Karpas-422 (cell line): ENCODE measurements at regions not wholly inside any gene's neighbourhood (a gene's known extent, or its start where the extent isn't known, plus 50 kb on each side); places are given as distances from the start of the nearest gene placed in this dataset.

ENCODE experiments used
- DNase-seq: peaks from one replicate; pipeline ENCODE4 v3.0.0-alpha.2; 2015
- H2AFZ ChIP-seq: fragments of 200-600 bp; sonication (generic); 2 replicates; pipeline ENCODE4 v1.6.1; 2014; ENCODE audit warnings: antibody characterized with exemption, low read length, mixed read lengths
- H3K27ac ChIP-seq: fragments of 200-600 bp; sonication (generic); 2 replicates; pipeline ENCODE4 v1.5.1; 2014; ENCODE audit warnings: mild to moderate bottlenecking, low read length, moderate library complexity
- H3K27me3 ChIP-seq: fragments of 200-600 bp; sonication (generic); 2 replicates; pipeline ENCODE4 v1.6.1; 2014; ENCODE audit warnings: low read length, mixed read lengths
- H3K36me3 ChIP-seq: fragments of 200-600 bp; sonication (generic); 2 replicates; pipeline ENCODE4 v1.6.1; 2014; ENCODE audit warnings: low read length, mixed read lengths; ENCODE audit not compliant: insufficient read depth
- H3K4me1 ChIP-seq: fragments of 200-600 bp; sonication (generic); 2 replicates; pipeline ENCODE4 v1.6.1; 2014; ENCODE audit warnings: mild to moderate bottlenecking, low read length, mixed read lengths
- H3K4me2 ChIP-seq: fragments of 200-600 bp; sonication (generic); 2 replicates; pipeline ENCODE4 v1.6.1; 2014; ENCODE audit warnings: low read length, low read depth, mild to moderate bottlenecking; ENCODE audit not compliant: poor library complexity, severe bottlenecking
- H3K4me3 ChIP-seq: fragments of 200-600 bp; sonication (generic); 2 replicates; pipeline ENCODE4 v1.5.1; 2014; ENCODE audit warnings: mild to moderate bottlenecking, antibody characterized with exemption, low read length, mixed read lengths
- H3K79me2 ChIP-seq: fragments of 200-600 bp; sonication (generic); 2 replicates; pipeline ENCODE4 v1.6.1; 2014; ENCODE audit warnings: mild to moderate bottlenecking, low read length, mixed read lengths
- H3K9ac ChIP-seq: fragments of 200-600 bp; sonication (generic); 2 replicates; pipeline ENCODE4 v1.6.0; 2014; ENCODE audit warnings: low read length
- H3K9me2 ChIP-seq: fragments of 200-600 bp; sonication (generic), shearing (Covaris generic); replicated peaks from 2 replicates; pipeline ENCODE4 v1.6.0; 2014; ENCODE audit warnings: mild to moderate bottlenecking, low read length, moderate library complexity; ENCODE audit not compliant: insufficient read depth
- H3K9me3 ChIP-seq: fragments of 300-700, 200-600 bp; sonication (generic); 2 replicates; pipeline ENCODE4 v1.6.1; 2014; ENCODE audit warnings: low read length, mixed read lengths
- H4K20me1 ChIP-seq: fragments of 200-600 bp; sonication (generic); 2 replicates; pipeline ENCODE4 v1.6.1; 2014; ENCODE audit warnings: mild to moderate bottlenecking, antibody characterized with exemption, low read length, low read depth; ENCODE audit not compliant: insufficient read depth

DNA sequence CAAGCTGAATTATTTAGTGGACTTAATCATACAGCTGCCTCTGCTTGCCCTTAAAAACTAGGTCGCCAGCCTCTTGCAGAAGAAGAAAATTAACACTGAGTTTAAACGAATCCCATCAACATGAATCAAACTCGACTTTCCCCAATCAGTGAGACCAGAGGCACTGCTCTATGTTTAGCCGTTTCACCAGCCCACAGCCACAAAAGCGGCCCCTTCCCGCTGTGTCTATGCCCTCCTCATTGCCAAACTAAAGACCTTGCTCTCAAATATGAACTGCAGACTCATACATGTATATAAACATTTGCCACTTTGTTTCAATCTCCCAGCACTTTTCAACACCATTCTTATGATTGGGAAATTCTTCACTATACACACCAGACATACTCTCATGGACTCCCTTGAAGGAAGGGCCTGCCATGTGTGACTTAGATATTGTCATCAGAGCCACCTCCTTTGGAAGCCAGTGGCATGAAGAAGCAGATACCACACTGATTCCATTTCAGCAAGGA lies 105.8 kb upstream of the ADGRF1 start:
- H3K9ac ChIP-seq, result no peak overlapping the region
- no peak for DNase-seq

GRCh38 chr6:47147175-47147727 lies 105.1 kb upstream of the ADGRF1 start:
- Histone ChIP-seq H3K4me3 (no peak overlapping the region), H3K9ac (no peak overlapping the region), H3K36me3 (no peaks in the 10 kb centered on the region), H3K4me2 (no peak overlapping the region), H3K27me3 (no peaks in the 10 kb centered on the region), H4K20me1 (no peaks in the 10 kb centered on the region), H3K9me3 (no peaks in the 10 kb centered on the region), H3K79me2 (no peaks in the 10 kb centered on the region), H3K9me2 (no peaks in the 10 kb centered on the region), H3K4me1 (0 out of 2 replicates have a peak, but pooled peaks cover 2% of the 10 kb centered on the region), H2AFZ (no peak overlapping the region), H3K27ac (no peak overlapping the region)
- DNase-seq, result no peak

More for the DNA sequence above, 105.8 kb upstream of the ADGRF1 start:
- Histone ChIP-seq H4K20me1 (no peaks in the 10 kb centered on the region), H2AFZ (no peak overlapping the region), H3K4me2 (no peak overlapping the region), H3K9me2 (no peaks in the 10 kb centered on the region), H3K27me3 (no peaks in the 10 kb centered on the region), H3K79me2 (no peaks in the 10 kb centered on the region), H3K27ac (no peak overlapping the region), H3K4me3 (no peak overlapping the region), H3K36me3 (no peaks in the 10 kb centered on the region), H3K4me1 (0 out of 2 replicates have a peak, but pooled peaks cover 2% of the 10 kb centered on the region), H3K9me3 (no peaks in the 10 kb centered on the region)

GRCh38 chr6:47146431-47147174 lies 104.5 kb upstream of the ADGRF1 start:
- no peak overlapping the region for H3K9ac ChIP-seq
- no peak overlapping the region for H3K4me3 ChIP-seq
- H3K4me1 ChIP-seq, result 0 out of 2 replicates have a peak, but pooled peaks cover 2% of the 10 kb centered on the region
- H3K4me2 ChIP-seq, result no peak overlapping the region
- no peaks in the 10 kb centered on the region for H4K20me1 ChIP-seq
- H3K79me2 ChIP-seq, result no peaks in the 10 kb centered on the region
- no peaks in the 10 kb centered on the region for H3K9me2 ChIP-seq
- no peak overlapping the region for H3K27ac ChIP-seq
- no peaks in the 10 kb centered on the region for H3K36me3 ChIP-seq
- no peak overlapping the region for H2AFZ ChIP-seq
- DNase-seq, result no peak
- no peaks in the 10 kb centered on the region for H3K27me3 ChIP-seq
- no peaks in the 10 kb centered on the region for H3K9me3 ChIP-seq

- H3K4me2 ChIP-seq, result no peak overlapping the region
- no peaks in the 10 kb centered on the region for H3K9me3 ChIP-seq
- no peaks in the 10 kb centered on the region for H3K79me2 ChIP-seq
- H3K4me1 ChIP-seq, result 0 out of 2 replicates have a peak, but pooled peaks cover 2% of the 10 kb centered on the region
- no peaks in the 10 kb centered on the region for H3K27me3 ChIP-seq
- no peak overlapping the region for H3K4me3 ChIP-seq
- H4K20me1 ChIP-seq, result no peaks in the 10 kb centered on the region
- no peak for DNase-seq
- H3K9me2 ChIP-seq, result no peaks in the 10 kb centered on the region
- H3K36me3 ChIP-seq, result no peaks in the 10 kb centered on the region
- H2AFZ ChIP-seq, result no peak overlapping the region
- no peak overlapping the region for H3K27ac ChIP-seq
- no peak overlapping the region for H3K9ac ChIP-seq
Observed at GRCh38 chr6:47145212-47145611, 103.1 kb upstream of the ADGRF1 start.

DNA sequence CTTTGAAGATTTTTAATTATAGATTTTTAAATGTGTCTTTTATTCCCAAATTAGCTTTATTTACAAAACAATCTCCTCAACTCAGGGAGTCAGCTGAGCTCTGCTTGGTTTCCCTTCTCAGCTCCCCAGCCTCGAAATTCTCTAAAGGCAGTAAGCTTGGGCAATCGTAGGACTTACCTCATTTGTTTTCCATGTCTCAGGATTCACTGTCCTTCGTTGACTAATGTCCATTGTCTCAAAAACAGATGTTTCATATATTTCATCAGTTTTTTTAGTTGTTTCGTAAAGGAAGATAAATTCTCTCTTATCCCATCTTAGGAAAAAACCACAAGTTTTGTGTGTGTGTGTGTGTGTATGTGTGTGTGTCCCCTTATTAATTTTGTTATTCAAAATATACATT lies 102.2 kb upstream of the ADGRF1 start:
- Histone ChIP-seq H3K9me3 (no peaks in the 10 kb centered on the region), H3K36me3 (no peaks in the 10 kb centered on the region), H3K9ac (no peak overlapping the region), H3K4me1 (0 out of 2 replicates have a peak, but pooled peaks cover 2% of the 10 kb centered on the region), H3K27me3 (no peaks in the 10 kb centered on the region), H3K27ac (no peak overlapping the region), H3K9me2 (no peaks in the 10 kb centered on the region), H3K79me2 (no peaks in the 10 kb centered on the region), H4K20me1 (no peaks in the 10 kb centered on the region), H3K4me2 (no peak overlapping the region), H3K4me3 (no peak overlapping the region), H2AFZ (no peak overlapping the region)
- DNase-seq, result no peak

DNA sequence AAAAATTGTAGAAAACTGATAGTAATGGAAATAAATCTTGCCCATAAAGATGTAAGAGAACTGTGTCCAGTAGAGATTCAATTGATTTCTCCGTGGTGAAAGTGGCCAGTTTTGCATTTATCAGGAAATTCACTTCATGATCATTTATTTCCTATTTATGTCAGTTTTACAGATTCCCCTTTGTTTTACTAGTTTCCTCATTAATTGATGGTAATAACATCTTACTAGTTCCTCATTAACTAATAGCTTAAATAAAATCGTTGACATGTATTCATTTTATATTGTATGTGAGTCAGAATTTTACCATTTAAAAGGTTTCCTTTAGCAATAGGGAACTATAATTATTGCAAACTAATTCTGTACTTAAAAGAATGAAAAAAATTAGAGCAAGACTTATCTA lies 99.8 kb upstream of the ADGRF1 start:
- H3K9me3 ChIP-seq, result no peaks in the 10 kb centered on the region
- no peaks in the 10 kb centered on the region for H3K27me3 ChIP-seq
- H3K4me2 ChIP-seq, result no peak overlapping the region
- no peak overlapping the region for H3K27ac ChIP-seq
- H3K9ac ChIP-seq, result no peak overlapping the region
- no peak overlapping the region for H3K4me3 ChIP-seq
- H4K20me1 ChIP-seq, result no peaks in the 10 kb centered on the region
- H3K4me1 ChIP-seq, result 0 out of 2 replicates have a peak, but pooled peaks cover 2% of the 10 kb centered on the region
- no peaks in the 10 kb centered on the region for H3K79me2 ChIP-seq
- no peaks in the 10 kb centered on the region for H3K36me3 ChIP-seq
- H3K9me2 ChIP-seq, result no peaks in the 10 kb centered on the region
- DNase-seq, result no peak
- no peak overlapping the region for H2AFZ ChIP-seq

DNA sequence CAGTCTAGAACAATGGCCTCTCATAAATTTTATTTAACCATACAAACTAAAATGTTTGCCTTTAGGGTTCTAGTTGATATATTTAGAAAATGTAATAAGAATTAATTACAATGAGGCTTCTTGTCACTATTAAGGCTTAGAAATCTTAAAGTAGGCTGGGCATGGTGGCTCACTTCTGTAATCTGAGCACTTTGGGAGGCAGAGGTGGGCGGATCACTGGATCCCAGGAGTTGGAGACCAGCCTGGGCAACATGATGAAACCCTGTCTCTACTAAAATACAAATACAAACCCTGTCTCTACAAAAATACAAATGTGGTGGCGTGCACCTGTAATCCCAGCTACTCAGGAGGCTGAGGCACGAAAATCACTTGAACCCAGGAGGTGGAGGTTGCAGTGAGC lies 99.0 kb upstream of the ADGRF1 start:
- Histone ChIP-seq H3K9ac (no peak overlapping the region), H3K9me2 (no peaks in the 10 kb centered on the region), H3K27ac (no peak overlapping the region), H2AFZ (no peak overlapping the region), H3K36me3 (no peaks in the 10 kb centered on the region), H3K9me3 (no peaks in the 10 kb centered on the region), H3K4me2 (no peak overlapping the region), H3K79me2 (no peaks in the 10 kb centered on the region), H4K20me1 (no peaks in the 10 kb centered on the region), H3K4me1 (no peaks in the 10 kb centered on the region), H3K27me3 (no peaks in the 10 kb centered on the region), H3K4me3 (no peak overlapping the region)
- no peak for DNase-seq

GRCh38 chr6:47138046-47138445 lies 95.9 kb upstream of the ADGRF1 start:
- no peak for DNase-seq
- no peak overlapping the region for H3K9ac ChIP-seq
- no peaks in the 10 kb centered on the region for H3K9me3 ChIP-seq
- no peak overlapping the region for H3K4me2 ChIP-seq
- no peak overlapping the region for H2AFZ ChIP-seq
- no peak overlapping the region for H3K4me3 ChIP-seq
- H3K27ac ChIP-seq, result no peak overlapping the region
- H3K79me2 ChIP-seq, result no peaks in the 10 kb centered on the region
- H3K4me1 ChIP-seq, result no peaks in the 10 kb centered on the region
- no peaks in the 10 kb centered on the region for H3K9me2 ChIP-seq
- no peaks in the 10 kb centered on the region for H3K27me3 ChIP-seq
- no peaks in the 10 kb centered on the region for H4K20me1 ChIP-seq
- no peaks in the 10 kb centered on the region for H3K36me3 ChIP-seq
